Skeletal muscle tissue (tissue), 3 donors: ENCODE measurements at regions not wholly inside any gene's neighbourhood (a gene's known extent, or its start where the extent isn't known, plus 50 kb on each side); places are given as distances from the start of the nearest gene placed in this dataset.

Experiments used
- H3K27ac ChIP-seq: one replicate; pipeline ENCODE4 v1.7.0; 2013; ENCODE audit warnings: mild to moderate bottlenecking, low read depth, low read length, inconsistent platforms
- H3K27me3 ChIP-seq, 3 donors: one replicate each; pipeline ENCODE4 v1.7.0; 2013; ENCODE audit warnings: low read length in 3 of 3; ENCODE audit not compliant: control insufficient read depth in 3 of 3, insufficient read depth in 3 of 3
- H3K36me3 ChIP-seq, 3 donors: one replicate each; pipeline ENCODE4 v1.7.0; 2013; ENCODE audit warnings: low read length in 3 of 3; ENCODE audit not compliant: control insufficient read depth in 3 of 3, insufficient read depth in 3 of 3
- H3K4me1 ChIP-seq, 3 donors: one replicate each; pipeline ENCODE4 v1.7.0; 2013; ENCODE audit warnings: low read length in 3 of 3, mild to moderate bottlenecking in 3 of 3; ENCODE audit not compliant: control insufficient read depth in 3 of 3, insufficient read depth in 3 of 3
- H3K4me3 ChIP-seq, 3 donors: one replicate each; pipeline ENCODE4 v1.7.0; 2013; ENCODE audit warnings: low read length in 3 of 3
- H3K9ac ChIP-seq, 3 donors: one replicate each; pipeline ENCODE4 v1.7.0; 2013; ENCODE audit warnings: low read length in 3 of 3, mild to moderate bottlenecking in 3 of 3, moderate library complexity in 2 of 3, low read depth in 1 of 3
- H3K9me3 ChIP-seq, 3 donors: one replicate each; pipeline ENCODE4 v1.7.0; 2013; ENCODE audit warnings: low read length in 3 of 3; ENCODE audit not compliant: control insufficient read depth in 3 of 3
- donor health status: Osteomylitis.

DNA sequence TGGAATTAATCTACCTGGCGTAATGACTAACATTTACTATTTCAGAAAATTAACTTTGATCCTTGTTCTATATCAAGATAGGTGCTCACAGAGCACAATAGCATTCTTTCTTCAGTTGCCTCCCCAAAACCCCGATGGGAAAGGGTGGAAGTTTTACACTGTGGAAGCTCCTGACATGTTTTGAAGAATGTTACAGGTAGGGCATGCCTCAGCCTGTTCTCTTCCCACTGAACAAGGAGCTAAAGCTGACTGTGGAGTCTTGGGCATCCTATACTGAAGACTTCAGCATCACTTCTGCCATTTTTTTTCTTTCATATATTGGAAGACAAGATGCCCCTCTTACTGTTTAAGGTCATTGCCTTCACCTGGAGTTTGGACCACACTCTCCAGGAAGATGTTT is 211.2 kb downstream of the SPP2 start:
- Histone ChIP-seq H3K9me3 (no peaks in the 10 kb centered on the region), H3K27me3 (no peaks in the 10 kb centered on the region), H3K4me3 (no peak overlapping the region), H3K9ac (no peak overlapping the region), H3K27ac (no peak overlapping the region), H3K4me1 (no peaks in the 10 kb centered on the region), H3K36me3 (no peaks in the 10 kb centered on the region)

DNA sequence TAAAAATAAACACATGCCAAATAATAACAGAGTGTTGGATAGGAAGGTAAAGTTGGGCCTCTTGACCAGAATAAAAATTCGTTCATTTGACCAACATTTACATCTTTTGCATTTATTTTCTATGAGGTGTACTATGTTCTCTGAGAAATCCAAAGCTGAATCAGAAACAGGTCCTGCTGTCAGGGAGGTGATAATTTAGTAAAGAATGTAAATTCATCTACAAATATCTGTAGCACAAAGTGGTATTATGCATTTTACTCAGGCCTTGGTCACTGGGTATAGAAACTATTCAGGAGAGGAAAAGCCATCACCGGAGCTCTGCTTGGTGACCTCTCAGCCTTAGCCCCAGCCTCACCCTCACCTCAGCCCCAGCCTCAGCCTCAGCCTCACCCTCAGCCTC is 208.9 kb downstream of the SPP2 start:
- H3K4me1 ChIP-seq: no peaks in the 10 kb centered on the region
- H3K27ac ChIP-seq: no peak overlapping the region
- no peak overlapping the region for H3K4me3 ChIP-seq
- no peaks in the 10 kb centered on the region for H3K36me3 ChIP-seq
- no peaks in the 10 kb centered on the region for H3K9me3 ChIP-seq
- no peak overlapping the region for H3K9ac ChIP-seq
- H3K27me3 ChIP-seq: no peaks in the 10 kb centered on the region

DNA sequence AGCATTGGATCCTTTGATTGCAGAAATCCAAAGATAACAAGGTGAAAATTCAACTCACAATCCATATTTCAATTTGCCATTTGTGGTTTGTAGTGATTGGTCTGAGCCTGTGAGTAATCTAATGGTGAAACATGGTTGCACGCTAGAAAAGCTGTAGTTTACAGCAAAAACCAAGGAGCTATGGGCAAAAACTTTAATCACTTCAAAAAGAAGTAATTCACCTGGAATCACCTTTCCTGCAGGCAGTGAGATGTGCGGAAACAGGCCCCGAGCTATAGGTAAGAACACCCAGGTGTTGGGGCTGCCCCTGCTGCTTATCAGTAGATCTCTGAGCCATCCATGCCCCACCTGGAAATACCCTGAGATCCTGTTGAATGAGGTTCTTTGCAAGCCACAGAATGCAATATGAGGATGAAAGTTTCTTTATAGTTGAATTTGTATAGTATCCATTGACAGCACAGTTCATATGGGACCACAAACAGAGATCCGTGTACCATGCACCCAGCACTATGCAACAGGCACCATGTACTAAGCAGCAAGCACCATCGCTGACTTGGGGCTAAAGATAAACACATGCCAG is 208.2 kb downstream of the SPP2 start:
- Histone ChIP-seq H3K9ac (no peak overlapping the region), H3K27me3 (peaks cover 0 to 3% (median 0%) of the 10 kb centered on the region in 3 donors), H3K9me3 (no peaks in the 10 kb centered on the region), H3K36me3 (no peaks in the 10 kb centered on the region), H3K4me1 (no peaks in the 10 kb centered on the region), H3K4me3 (no peak overlapping the region), H3K27ac (no peak overlapping the region)

DNA sequence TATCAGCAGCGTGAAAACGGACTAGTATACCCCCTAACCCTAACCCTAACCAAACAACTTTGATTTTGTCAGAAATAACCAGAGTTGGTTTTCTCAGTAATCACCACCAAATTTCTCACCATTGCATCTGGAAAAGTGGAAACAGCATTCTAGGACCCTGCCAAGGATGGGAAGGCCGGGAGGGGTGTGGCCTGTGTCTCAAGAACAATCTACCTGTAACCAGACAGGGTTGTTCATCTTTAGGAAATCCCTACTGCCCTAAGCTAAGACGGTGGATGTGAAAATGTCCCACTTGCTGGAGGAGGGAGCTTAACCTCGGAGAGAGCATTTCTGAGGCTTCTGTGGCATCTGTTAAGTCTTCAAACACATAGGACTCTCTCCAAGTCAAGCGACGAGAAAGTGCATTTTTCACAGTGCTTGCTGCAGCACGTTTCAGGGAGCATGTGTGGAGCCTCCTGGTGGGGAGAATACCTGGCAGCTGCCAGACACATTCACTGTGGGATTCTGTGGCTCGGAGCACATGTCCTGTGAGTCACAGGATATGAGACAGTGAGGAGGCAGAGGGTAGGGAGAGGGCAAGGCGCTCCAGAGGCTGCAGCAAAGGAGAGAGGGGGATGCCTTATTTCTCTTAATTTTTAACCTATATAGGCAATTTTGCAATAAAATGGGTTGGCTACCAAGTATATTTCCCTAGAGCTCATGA is 207.5 kb downstream of the SPP2 start:
- no peak overlapping the region for H3K27ac ChIP-seq
- H3K27me3 ChIP-seq: peaks cover 0 to 3% (median 0%) of the 10 kb centered on the region in 3 donors
- no peaks in the 10 kb centered on the region for H3K9me3 ChIP-seq
- H3K36me3 ChIP-seq: no peaks in the 10 kb centered on the region
- no peak overlapping the region for H3K4me3 ChIP-seq
- no peaks in the 10 kb centered on the region for H3K4me1 ChIP-seq
- no peak overlapping the region for H3K9ac ChIP-seq

DNA sequence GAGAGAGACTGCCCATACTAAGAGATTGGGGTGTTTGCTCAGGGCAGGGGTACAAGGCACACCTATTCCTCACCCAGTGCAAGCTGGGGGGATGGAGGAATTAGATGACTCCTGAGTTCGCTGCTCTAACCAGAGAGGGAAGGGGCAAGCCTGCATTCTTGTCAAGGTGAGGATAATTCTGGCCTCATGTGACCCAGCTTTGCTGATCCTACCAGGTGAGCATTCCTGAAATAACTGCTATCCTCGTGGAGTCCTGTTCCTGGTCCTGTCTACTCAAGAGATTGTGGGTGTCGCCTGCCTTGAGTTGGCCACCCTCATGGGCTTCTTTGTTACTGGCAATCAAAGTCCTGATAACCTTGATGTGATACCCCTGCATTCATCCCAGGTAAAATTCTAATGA is 206.0 kb downstream of the SPP2 start:
- Histone ChIP-seq H3K27me3 (peaks cover 0 to 3% (median 0%) of the 10 kb centered on the region in 3 donors), H3K4me3 (no peak overlapping the region), H3K4me1 (no peaks in the 10 kb centered on the region), H3K36me3 (no peaks in the 10 kb centered on the region), H3K9ac (no peak overlapping the region), H3K9me3 (no peaks in the 10 kb centered on the region), H3K27ac (no peak overlapping the region)

DNA sequence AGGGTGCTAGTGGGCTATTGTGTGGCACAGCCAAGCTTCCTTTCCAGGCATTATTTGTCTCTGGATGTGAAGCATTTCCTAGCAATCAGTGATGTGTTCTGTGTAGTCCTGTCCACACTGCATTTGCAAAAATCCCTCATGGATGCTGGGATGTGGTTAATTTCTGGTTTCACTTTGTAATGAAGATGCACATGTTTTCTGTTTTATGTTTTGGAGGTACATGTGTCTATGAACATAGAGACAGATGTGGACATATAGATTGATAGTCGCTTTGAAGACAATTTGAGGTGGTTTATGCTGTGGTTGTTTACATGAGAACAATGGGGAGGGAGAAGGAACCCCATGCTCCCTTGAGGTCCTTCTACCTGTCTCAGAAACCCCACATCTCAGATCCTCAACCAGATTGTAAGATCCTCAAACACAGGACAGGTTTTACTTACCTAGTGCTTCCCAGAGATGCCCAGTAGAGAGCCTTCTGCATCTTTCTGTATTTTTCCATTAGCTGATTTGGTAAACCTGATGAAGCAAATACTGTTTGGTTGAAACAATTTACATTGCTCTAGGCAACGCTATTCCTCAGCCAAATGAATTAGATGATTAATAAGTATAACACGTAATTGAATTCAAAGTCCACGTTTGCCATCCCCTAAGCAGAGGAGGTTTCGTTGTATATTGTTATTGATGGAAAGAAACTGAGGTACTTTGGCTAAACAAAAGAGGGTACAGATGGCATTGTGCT is 204.4 kb downstream of the SPP2 start:
- H3K9me3 ChIP-seq: no peaks in the 10 kb centered on the region
- H3K4me1 ChIP-seq: no peaks in the 10 kb centered on the region
- H3K4me3 ChIP-seq: no peak overlapping the region
- H3K9ac ChIP-seq: no peak overlapping the region
- H3K27me3 ChIP-seq: peaks cover 0 to 6% (median 5%) of the 10 kb centered on the region in 3 donors
- no peak overlapping the region for H3K27ac ChIP-seq
- no peaks in the 10 kb centered on the region for H3K36me3 ChIP-seq

DNA sequence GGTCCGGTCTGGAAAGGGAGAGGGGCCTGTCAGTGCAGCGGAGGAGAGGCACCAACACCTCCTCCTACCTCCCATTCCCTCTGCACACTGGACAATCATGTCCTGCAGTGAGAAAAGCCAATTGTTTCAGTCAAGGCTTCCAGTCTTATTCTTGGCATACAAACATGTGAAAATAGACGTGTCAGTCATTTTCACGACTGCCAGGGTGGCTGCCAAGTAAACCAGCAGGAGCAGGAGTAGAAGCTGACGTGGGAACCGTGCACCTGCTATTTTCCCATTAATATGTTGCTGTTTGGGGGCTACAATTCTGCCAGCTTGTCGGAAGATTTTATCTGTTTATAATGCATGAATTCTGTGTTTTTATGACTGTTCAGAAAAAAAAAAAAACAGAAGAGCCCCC is 202.3 kb downstream of the SPP2 start:
- Histone ChIP-seq H3K9ac (no peak overlapping the region), H3K4me1 (no peaks in the 10 kb centered on the region), H3K9me3 (no peaks in the 10 kb centered on the region), H3K27ac (no peak overlapping the region), H3K4me3 (no peak overlapping the region), H3K36me3 (no peaks in the 10 kb centered on the region), H3K27me3 (peaks cover 0 to 7% (median 6%) of the 10 kb centered on the region in 3 donors)

DNA sequence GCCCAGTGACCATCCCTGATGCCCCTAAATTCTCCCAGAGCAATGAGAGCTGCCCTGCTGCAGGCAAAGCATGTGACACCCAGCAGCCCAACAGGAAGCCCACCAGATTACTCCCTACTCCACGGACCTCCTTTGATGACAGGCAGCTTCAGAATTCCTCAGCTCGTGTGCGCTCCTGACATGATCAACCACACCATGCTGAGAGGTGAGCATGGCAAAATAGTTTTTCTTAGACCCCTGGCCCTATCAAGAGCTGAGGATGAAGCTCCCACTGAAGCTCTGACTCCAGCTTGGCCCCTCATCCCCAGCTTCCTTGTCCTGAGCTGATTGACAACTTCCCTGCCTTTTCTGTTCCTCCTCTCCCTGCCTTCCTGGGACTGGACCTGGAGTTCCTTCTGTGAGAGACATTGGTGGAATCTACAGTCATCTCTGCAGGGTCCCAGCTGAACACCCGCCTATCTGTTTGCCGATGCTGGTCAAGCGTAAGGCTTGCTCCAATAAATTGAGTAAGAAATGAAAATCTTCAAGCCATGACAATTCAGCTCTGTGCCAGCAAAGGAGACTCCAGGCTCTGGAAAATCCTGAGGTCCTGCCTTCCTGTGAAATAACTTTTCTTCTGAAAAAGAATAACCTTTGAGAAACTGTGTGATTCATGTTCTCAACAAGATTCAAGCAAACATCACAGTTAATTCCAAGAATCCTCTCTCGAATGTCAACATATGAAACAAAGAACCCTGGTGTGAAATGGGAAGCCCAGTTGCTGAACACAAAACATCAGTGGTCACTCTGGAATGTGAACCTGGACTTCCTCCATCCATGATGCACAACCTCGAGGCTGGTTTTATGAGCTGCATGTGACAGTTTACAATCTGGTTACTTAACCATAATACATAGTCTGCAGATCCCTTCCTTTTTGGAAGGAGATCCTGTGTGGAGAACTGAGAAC is 201.1 kb downstream of the SPP2 start:
- no peaks in the 10 kb centered on the region for H3K36me3 ChIP-seq
- peaks cover 0 to 7% (median 6%) of the 10 kb centered on the region in 3 donors for H3K27me3 ChIP-seq
- H3K27ac ChIP-seq: peak overlapping the region; percentile 56
- H3K4me1 ChIP-seq: no peaks in the 10 kb centered on the region
- H3K4me3 ChIP-seq: no peak overlapping the region
- no peaks in the 10 kb centered on the region for H3K9me3 ChIP-seq
- no peak overlapping the region for H3K9ac ChIP-seq

DNA sequence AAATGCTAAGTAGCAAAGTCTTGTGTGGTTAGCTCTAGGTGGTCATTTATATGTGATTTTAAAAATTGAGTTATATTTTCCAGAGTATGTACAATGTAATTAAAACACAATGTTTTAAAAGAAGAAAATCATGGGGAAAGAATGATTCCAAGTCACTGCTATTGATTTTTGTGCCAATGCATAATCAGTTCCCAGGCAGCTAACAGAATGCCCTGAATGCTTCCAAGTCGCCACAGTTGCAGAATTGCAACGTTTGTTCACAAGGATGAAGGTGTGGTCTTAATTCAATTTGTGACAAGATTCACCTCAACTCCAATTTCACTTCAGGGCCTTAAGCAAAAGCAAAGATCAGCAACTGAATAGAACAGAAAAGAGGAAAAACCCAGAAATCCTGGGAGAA is 200.4 kb downstream of the SPP2 start:
- Histone ChIP-seq H3K36me3 (no peaks in the 10 kb centered on the region), H3K9ac (no peak overlapping the region), H3K27ac (peak overlapping the region; percentile 56), H3K27me3 (peaks cover 0 to 7% (median 6%) of the 10 kb centered on the region in 3 donors), H3K4me3 (no peak overlapping the region), H3K9me3 (no peaks in the 10 kb centered on the region), H3K4me1 (no peaks in the 10 kb centered on the region)
